ENCODE measurements at regions not wholly inside any gene's neighbourhood (a gene's known extent, or its start where the extent isn't known, plus 50 kb on each side); places are given as distances from the start of the nearest gene placed in this dataset.

DNA sequence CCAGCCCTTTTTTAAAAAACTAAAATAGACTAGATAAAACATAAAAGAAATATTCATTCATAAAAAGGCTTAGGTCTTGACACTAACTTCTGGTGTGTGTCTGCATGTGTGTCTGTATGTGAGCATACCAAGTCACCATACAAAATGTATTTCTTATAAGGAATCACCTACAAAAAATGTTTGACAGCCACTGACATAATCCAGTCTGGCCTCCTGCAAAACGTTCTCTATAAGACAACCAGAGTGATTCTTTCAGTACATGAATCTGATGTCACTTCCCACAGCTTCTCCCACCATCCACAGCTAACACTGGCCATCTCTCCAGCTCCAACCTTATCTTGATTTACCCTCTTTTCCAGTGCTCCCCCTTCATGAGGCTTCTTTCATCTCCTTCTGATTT lies 192.3 kb downstream of the TLE1 start:
- FAIRE-seq (no peak), DNase-seq (ENCODE audit: low spot score) (no peak), ATAC-seq (no peak)
- ChIA-PET POLR2A (no interaction called here), CTCF (ENCODE audit: low intra/inter-chr PET ratio, low total read pairs) (no interaction called here)
- Histone ChIP-seq H3K4me3 (replicated peaks in 1 of 3; ENCODE audit: insufficient read depth in 1 of 3, low read depth in 2 of 3, low read length in 3 of 3) (no peak overlapping the region), H3K27ac (ENCODE audit: extremely low read length, insufficient read depth, low read length) (no peak overlapping the region), H3K9me3 (ENCODE audit: low read length) (no peaks in the 10 kb centered on the region), H4K20me1 (ENCODE audit: insufficient read depth, low read length) (no peaks in the 10 kb centered on the region), H3K79me2 (ENCODE audit: insufficient read depth, low read length) (no peaks in the 10 kb centered on the region), H3K4me2 (ENCODE audit: low read depth, low read length) (no peak overlapping the region), H3K27me3 (ENCODE audit: control insufficient read depth in 1 of 2, insufficient read depth in 2 of 2, low read length in 2 of 2) (peaks cover 0 to 12% of the 10 kb centered on the region in 2 experiments; a peak in 4 of 5 replicates), H3K4me1 (ENCODE audit: insufficient read depth, low read length) (peaks cover 7% of the 10 kb centered on the region; the same call in 1 of the 2 replicates), H2AFZ (ENCODE audit: low read length) (no peak overlapping the region), H3K9ac (ENCODE audit: insufficient read depth, low read depth, low read length) (no peak overlapping the region), H3K36me3 (replicated peaks in 1 of 2; ENCODE audit: control insufficient read depth in 1 of 2, insufficient read depth in 2 of 2, low read length in 2 of 2) (no peaks in the 10 kb centered on the region)
- 0% methylated on average over 1 of the region's 1 CpG for WGBS (ENCODE audit: low lambda C conversion rate)
- BruUV-seq (replicated peaks), result no TSS peak
- TF ChIP-seq ZNF253 (CRISPR knock-in tag; IDR thresholded peaks at IDR 0.05; ENCODE audit: borderline replicate concordance) (no peak), ZNF496 (CRISPR knock-in tag; IDR thresholded peaks at IDR 0.05; ENCODE audit: insufficient replicate concordance) (no peak), SIN3A (IDR thresholded peaks at IDR 0.05; ENCODE audit: borderline replicate concordance, low read depth, low read length) (no peak), RAD21 (CRISPR knock-in tag; IDR thresholded peaks at IDR 0.05) (no peak), EEA1 (CRISPR knock-in tag; IDR thresholded peaks at IDR 0.05; ENCODE audit: borderline replicate concordance) (no peak)
- TF ChIP-seq, protein P1, sequence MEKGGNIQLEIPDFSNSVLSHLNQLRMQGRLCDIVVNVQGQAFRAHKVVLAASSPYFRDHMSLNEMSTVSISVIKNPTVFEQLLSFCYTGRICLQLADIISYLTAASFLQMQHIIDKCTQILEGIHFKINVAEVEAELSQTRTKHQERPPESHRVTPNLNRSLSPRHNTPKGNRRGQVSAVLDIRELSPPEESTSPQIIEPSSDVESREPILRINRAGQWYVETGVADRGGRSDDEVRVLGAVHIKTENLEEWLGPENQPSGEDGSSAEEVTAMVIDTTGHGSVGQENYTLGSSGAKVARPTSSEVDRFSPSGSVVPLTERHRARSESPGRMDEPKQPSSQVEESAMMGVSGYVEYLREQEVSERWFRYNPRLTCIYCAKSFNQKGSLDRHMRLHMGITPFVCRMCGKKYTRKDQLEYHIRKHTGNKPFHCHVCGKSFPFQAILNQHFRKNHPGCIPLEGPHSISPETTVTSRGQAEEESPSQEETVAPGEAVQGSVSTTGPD (CRISPR knock-in tag; IDR thresholded peaks at IDR 0.05), result no peak
- TF ChIP-seq, protein P2, sequence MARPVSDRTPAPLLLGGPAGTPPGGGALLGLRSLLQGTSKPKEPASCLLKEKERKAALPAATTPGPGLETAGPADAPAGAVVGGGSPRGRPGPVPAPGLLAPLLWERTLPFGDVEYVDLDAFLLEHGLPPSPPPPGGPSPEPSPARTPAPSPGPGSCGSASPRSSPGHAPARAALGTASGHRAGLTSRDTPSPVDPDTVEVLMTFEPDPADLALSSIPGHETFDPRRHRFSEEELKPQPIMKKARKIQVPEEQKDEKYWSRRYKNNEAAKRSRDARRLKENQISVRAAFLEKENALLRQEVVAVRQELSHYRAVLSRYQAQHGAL (CRISPR knock-in tag; IDR thresholded peaks at IDR 0.05; ENCODE audit: not compliant biosample characterization), result no peak
- intact Hi-C loops (cut with micrococcal nuclease; ENCODE audit: unreplicated experiment) (no loop called here), in situ Hi-C loops (cut with HindIII; ENCODE audit: extremely low pct_ligation_motif_present, low pct_unique_long_range_greater_than_20kb) (no loop called here)
